Common myeloid progenitor, CD34-positive (primary cell): ENCODE measurements at regions not wholly inside any gene's neighbourhood (a gene's known extent, or its start where the extent isn't known, plus 50 kb on each side); places are given as distances from the start of the nearest gene placed in this dataset.
A peak's percentile ranks its signal among the peaks of the same experiment; 100 is the strongest.

Source experiments
- CTCF ChIA-PET: fragments of 350-600 bp; sonication (Branson Sonifier 250); formaldehyde crosslinking; loops from one replicate; lab custom pipeline; 2021; ENCODE audit warnings: antibody characterized with exemption; lab: Charles Lee
- POLR2A ChIA-PET: fragments of 350-600 bp; sonication (Branson Sonifier 250); formaldehyde crosslinking; loops from one replicate; lab custom pipeline; 2021; ENCODE audit warnings: antibody characterized with exemption; lab: Charles Lee
- DNase-seq, 3 donors: peaks; one replicate each; pipeline versions ENCODE4 v3.0.0 to v3.0.0-alpha.2; 2013
- H3K27ac ChIP-seq, 2 experiments: 1 replicate in 1 of 2; 2 replicates in 1 of 2; pipeline ENCODE4 v1.7.0; 2013; ENCODE audit warnings: inconsistent platforms in 2 of 2, low read length in 2 of 2, mild to moderate bottlenecking in 2 of 2, low read depth in 1 of 2, moderate library complexity in 1 of 2; ENCODE audit not compliant: severe bottlenecking in 2 of 2, insufficient read depth in 1 of 2, poor library complexity in 1 of 2
- H3K27me3 ChIP-seq, 5 experiments: replicated peaks in 2 of 5; 1 replicate in 3 of 5; 2 replicates in 2 of 5; pipeline versions ENCODE4 v1.6.1 to v1.7.0; 2013; ENCODE audit warnings: low read length in 4 of 5, mild to moderate bottlenecking in 2 of 5, moderate library complexity in 2 of 5, inconsistent platforms in 1 of 5; ENCODE audit not compliant: insufficient read depth in 5 of 5, control insufficient read depth in 4 of 5
- H3K36me3 ChIP-seq, 4 experiments: 1 replicate in 2 of 4; 2 replicates in 2 of 4; pipeline versions ENCODE4 v1.6.1 to v1.7.0; 2013; ENCODE audit warnings: low read length in 3 of 4, control low read depth in 1 of 4, mild to moderate bottlenecking in 1 of 4; ENCODE audit not compliant: control insufficient read depth in 4 of 4, insufficient read depth in 4 of 4
- H3K4me1 ChIP-seq, 4 experiments: 1 replicate in 3 of 4; 2 replicates in 1 of 4; pipeline versions ENCODE4 v1.6.1 to v1.7.1; 2013; ENCODE audit warnings: low read length in 3 of 4, mild to moderate bottlenecking in 3 of 4, control low read depth in 1 of 4, inconsistent platforms in 1 of 4, moderate library complexity in 1 of 4; ENCODE audit not compliant: control insufficient read depth in 4 of 4, insufficient read depth in 4 of 4; ENCODE audit errors: control extremely low read depth in 1 of 4
- H3K4me3 ChIP-seq, 7 experiments: 1 replicate in 4 of 7; 2 replicates in 3 of 7; pipeline versions ENCODE4 v1.5.1 to v1.7.0; 2013; ENCODE audit warnings: mild to moderate bottlenecking in 7 of 7, low read length in 6 of 7, moderate library complexity in 6 of 7, inconsistent platforms in 2 of 7, low read depth in 2 of 7, control low read depth in 1 of 7; ENCODE audit not compliant: insufficient read depth in 4 of 7, control insufficient read depth in 1 of 7; ENCODE audit errors: extremely low read depth in 1 of 7
- H3K9me3 ChIP-seq, 5 experiments: 1 replicate in 4 of 5; 2 replicates in 1 of 5; pipeline versions ENCODE4 v1.6.1 to v1.7.1; 2013; ENCODE audit warnings: low read length in 4 of 5, mild to moderate bottlenecking in 2 of 5, inconsistent platforms in 1 of 5, low read depth in 1 of 5, moderate library complexity in 1 of 5; ENCODE audit not compliant: control insufficient read depth in 4 of 5, insufficient read depth in 2 of 5; ENCODE audit errors: control extremely low read depth in 1 of 5
- WGBS: methylation state at CpG from one replicate; pipeline ENCODE4 v1.1.5; 2013; ENCODE audit not compliant: insufficient coverage; 5-methylcytosine and 5-hydroxymethylcytosine counted together

DNA sequence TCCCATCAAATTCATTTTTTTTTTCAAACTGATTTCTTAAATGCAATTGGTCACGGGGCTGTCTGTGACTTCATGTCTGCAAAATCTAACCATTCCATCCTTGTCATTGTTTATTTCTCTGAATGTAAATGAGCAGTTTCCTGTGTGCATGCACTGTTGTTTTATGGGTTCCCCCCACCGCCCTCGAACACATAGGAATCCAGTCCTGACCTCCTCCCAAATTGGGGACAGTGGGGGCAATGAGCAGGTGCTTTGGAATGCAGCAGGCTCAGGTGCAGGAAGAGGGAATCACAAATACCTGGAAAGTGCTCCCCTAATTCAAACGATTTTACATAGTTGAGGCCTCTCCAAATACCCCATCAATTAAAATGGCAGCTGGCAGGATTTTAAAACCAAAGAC, 62.6 kb upstream of the ESRRB start:
- Histone ChIP-seq H3K9me3 (no peaks in the 10 kb centered on the region), H3K36me3 (no peaks in the 10 kb centered on the region), H3K27ac (no peak overlapping the region), H3K4me3 (no peak overlapping the region), H3K4me1 (peaks cover 0 to 6% (median 0%) of the 10 kb centered on the region in 4 experiments), H3K27me3 (peaks cover 2 to 55% (median 38%) of the 10 kb centered on the region in 5 experiments)
- 13% methylated on average over 1 of the region's 4 CpGs for WGBS
- DNase-seq = no peak
- CTCF ChIA-PET = interaction anchor here (0.6 to 1.1 kb wide), 2 partner anchors 12 to 135 kb away, joined by 3 to 4 read pairs; no protein-coding TSS in a partner anchor
- POLR2A ChIA-PET = interaction anchor here (1.1 kb wide), 1 partner anchor 20 kb away, joined by 3 read pairs; no protein-coding TSS in a partner anchor

DNA sequence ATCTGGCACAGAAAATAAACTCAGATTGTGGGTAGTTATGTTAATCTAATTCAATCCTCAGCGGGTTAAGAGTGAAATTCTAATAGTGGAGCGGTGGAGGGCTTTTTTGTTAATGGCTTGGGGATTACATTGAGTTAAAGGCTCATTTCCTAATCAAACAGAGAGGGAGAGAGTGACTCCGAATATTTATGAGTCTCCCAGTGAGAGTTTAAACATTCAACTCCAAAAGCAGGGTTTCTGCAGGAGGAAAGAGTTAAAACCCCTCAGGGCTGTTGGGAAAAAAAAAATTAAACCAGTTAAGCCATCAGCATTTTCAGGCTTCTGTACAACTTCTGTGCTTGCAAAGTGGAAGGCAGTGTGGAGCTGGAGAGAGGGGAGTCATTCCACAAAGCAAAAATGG, 62.1 kb upstream of the ESRRB start:
- Histone ChIP-seq H3K27ac (no peak overlapping the region), H3K4me3 (no peak overlapping the region), H3K27me3 (peaks cover 2 to 53% (median 36%) of the 10 kb centered on the region in 5 experiments), H3K4me1 (peaks cover 0 to 6% (median 0%) of the 10 kb centered on the region in 4 experiments), H3K36me3 (no peaks in the 10 kb centered on the region), H3K9me3 (no peaks in the 10 kb centered on the region)
- no peak for DNase-seq
- CTCF ChIA-PET = interaction anchor here (1.1 kb wide), 1 partner anchor 12 kb away, joined by 3 read pairs; no protein-coding TSS in a partner anchor
- POLR2A ChIA-PET = interaction anchor here (1.1 kb wide), 1 partner anchor 20 kb away, joined by 3 read pairs; no protein-coding TSS in a partner anchor
- 89% methylated on average over 3 of the region's 3 CpGs for WGBS

DNA sequence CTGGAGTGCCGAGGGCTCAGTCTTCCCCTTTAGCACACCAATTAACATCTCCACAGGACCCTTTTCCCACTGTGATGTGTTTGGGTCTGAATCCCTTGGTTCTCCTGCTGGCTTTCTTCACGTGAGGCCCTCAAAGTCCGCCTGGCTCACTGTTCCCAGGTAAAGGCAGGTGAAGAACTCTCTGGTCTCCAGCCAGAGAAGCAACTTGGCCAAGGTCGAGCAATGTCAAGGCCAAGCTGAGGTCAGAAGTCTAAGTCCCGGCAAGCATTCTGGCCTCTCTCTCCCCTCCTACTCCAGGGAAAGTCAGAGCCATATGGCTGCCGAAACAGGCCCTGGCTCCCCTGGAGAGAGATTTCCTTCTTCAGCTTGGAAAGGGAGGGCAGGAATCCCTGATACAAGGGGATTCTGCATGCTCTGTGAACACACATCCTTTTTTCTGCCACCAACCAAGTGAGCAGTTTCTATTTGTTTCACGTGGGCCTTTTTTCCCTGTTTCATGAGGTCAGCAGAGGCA, 61.4 kb upstream of the ESRRB start:
- peaks cover 0 to 6% (median 0%) of the 10 kb centered on the region in 4 experiments for H3K4me1 ChIP-seq
- ChIA-PET POLR2A (no interaction called here), CTCF (interaction anchor here (0.8 kb wide), 1 partner anchor 264 kb away, joined by 4 read pairs; no protein-coding TSS in a partner anchor)
- 93% methylated on average over 4 of the region's 7 CpGs for WGBS
- H3K9me3 ChIP-seq = no peaks in the 10 kb centered on the region
- no peak overlapping the region for H3K4me3 ChIP-seq
- H3K27me3 ChIP-seq = peaks cover 2 to 49% (median 30%) of the 10 kb centered on the region in 5 experiments
- DNase-seq = no peak
- no peaks in the 10 kb centered on the region for H3K36me3 ChIP-seq
- H3K27ac ChIP-seq = no peak overlapping the region

DNA sequence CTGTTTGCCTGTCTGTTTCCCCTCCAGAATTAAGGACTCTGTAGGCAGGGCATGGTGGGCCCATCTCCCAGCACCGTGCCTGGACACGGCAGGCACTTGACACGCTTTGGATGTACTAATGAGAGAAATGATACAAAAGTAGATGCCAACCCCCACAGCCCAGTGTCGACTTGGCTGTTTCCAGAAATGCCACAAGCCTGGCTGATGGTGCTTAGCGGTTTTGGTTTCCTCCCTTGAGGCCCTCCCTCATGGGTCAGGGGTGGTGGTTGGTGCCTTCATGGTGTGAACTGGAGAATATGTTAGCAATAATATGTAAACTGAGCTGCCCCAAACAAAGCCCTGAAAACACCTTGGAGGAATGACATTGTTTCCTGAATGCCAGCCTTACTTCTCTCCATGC, 55.5 kb upstream of the ESRRB start:
- WGBS = 25% methylated on average over 2 of the region's 5 CpGs
- ChIA-PET POLR2A (no interaction called here), CTCF (no interaction called here)
- Histone ChIP-seq H3K9me3 (no peaks in the 10 kb centered on the region), H3K36me3 (no peaks in the 10 kb centered on the region), H3K4me3 (no peak overlapping the region), H3K4me1 (peaks cover 0 to 8% (median 3%) of the 10 kb centered on the region in 4 experiments), H3K27ac (no peak overlapping the region), H3K27me3 (peaks cover 0 to 16% (median 5%) of the 10 kb centered on the region in 5 experiments)
- peak; percentile 7 to 65 (median 60) for DNase-seq

DNA sequence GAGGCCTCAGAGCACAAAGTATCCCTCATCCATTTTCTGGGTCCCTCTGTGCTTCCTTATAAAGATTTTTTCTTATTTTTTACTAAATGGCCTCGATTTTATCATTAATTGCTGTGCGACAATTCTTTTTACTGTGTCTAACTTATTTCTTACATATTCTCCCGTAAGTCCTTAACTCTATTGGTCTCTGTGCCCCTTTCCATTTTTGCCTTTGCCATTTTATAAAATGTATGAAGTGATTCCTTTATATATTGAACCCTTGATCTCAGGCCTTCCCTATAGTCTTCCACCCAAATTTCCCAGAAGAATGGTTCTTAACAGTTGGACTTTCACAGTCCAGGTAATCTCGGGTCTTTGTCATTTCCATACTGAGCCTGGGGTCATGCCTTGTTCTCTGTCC, 55.0 kb upstream of the ESRRB start:
- H3K4me1 ChIP-seq = peaks cover 0 to 8% (median 3%) of the 10 kb centered on the region in 4 experiments
- H3K27ac ChIP-seq = no peak overlapping the region
- DNase-seq = no peak
- ChIA-PET POLR2A (no interaction called here), CTCF (no interaction called here)
- WGBS = 100% methylated on average over 1 of the region's 4 CpGs
- peaks cover 0 to 20% (median 5%) of the 10 kb centered on the region in 5 experiments for H3K27me3 ChIP-seq
- H3K36me3 ChIP-seq = no peaks in the 10 kb centered on the region
- H3K4me3 ChIP-seq = no peak overlapping the region
- no peaks in the 10 kb centered on the region for H3K9me3 ChIP-seq

DNA sequence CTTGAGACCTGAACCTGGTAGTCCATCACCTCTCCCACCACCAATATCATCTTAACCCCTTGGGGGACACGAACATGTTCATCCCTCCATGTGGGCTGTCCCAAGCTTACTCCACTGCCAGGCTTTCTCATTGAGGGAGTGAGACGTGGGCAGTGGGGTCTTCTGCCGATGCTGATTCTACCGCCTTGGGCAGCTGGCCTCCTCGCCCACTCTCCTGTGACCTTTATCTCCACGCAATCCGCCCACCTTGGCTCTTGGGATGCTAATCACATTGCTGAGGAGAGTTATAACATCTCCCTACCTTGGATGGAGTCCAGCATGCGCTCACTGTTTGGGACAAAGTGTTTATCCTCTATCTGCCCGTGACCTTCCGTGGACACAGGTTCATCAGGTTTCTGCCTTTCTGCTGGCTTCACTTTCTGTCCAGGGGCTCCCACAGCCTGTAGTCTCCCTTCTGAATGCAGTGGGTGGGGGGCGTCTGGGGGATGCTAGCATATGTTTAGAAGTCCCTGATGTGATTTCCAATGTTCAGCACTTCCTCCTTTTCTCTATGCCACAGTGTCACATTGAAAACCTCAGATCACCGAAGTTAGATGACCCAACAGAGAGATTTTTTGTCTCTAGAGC, 53.2 kb upstream of the ESRRB start:
- DNase-seq = no peak
- CTCF ChIA-PET = no interaction called here
- WGBS = 89% methylated on average over 12 of the region's 12 CpGs

More for the DNA sequence above, 53.2 kb upstream of the ESRRB start:
- peaks cover 0 to 31% (median 3%) of the 10 kb centered on the region in 5 experiments for H3K27me3 ChIP-seq
- no peaks in the 10 kb centered on the region for H3K9me3 ChIP-seq
- no peak overlapping the region for H3K4me3 ChIP-seq
- H3K4me1 ChIP-seq = peaks cover 0 to 8% (median 3%) of the 10 kb centered on the region in 4 experiments
- no peak overlapping the region for H3K27ac ChIP-seq
- no peaks in the 10 kb centered on the region for H3K36me3 ChIP-seq
- POLR2A ChIA-PET = no interaction called here
